ENCODE measurements at regions not wholly inside any gene's neighbourhood (a gene's known extent, or its start where the extent isn't known, plus 50 kb on each side); places are given as distances from the start of the nearest gene placed in this dataset.

DNA sequence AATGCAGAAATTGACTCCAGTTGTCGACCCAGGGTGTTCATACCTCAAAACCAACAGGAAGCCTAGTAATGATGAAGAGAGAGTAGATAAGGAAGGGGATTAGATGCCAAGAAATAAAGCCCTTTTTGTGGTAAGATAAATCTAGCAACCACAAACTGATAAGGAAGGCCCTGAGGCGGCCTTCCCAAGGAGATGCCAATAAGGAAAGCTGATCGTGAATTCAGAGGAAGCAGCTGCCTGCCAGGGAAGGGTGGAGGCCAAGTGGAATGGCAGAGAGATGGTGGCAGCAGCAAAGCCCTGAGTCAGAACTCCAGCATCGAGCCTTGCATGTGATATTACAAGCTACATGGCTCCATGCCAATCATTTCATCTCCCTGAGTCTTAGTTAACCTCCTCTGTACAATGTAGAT is 126.3 kb downstream of the IRS1 start:
- Histone ChIP-seq H3K4me3 (replicated peaks; ENCODE audit: low read depth, low read length) (no peak overlapping the region), H3K27me3 (replicated peaks; ENCODE audit: control insufficient read depth, insufficient read depth, low read length) (peaks cover 2% of the 10 kb centered on the region; the same call in 1 of the 2 replicates), H3K36me3 (ENCODE audit: control insufficient read depth, insufficient read depth, low read length) (no peaks in the 10 kb centered on the region)
- no peak for DNase-seq (ENCODE audit: extremely low read depth, insufficient read length)
- TF ChIP-seq CTCF (IDR thresholded peaks at IDR 0.05; ENCODE audit: insufficient read depth, low read length, poor library complexity, severe bottlenecking): no peak

- TF ChIP-seq CTCF (IDR thresholded peaks at IDR 0.05; ENCODE audit: insufficient read depth, low read length, poor library complexity, severe bottlenecking): no peak
- DNase-seq (ENCODE audit: extremely low read depth, insufficient read length): no peak
These were observed 128.4 kb downstream of the IRS1 start for GRCh38 chr2:226671141-226671676.

GRCh38 chr2:226669905-226670304 is 129.7 kb downstream of the IRS1 start:
- H3K4me3 ChIP-seq (replicated peaks; ENCODE audit: low read depth, low read length): no peak overlapping the region
- peaks cover 2% of the 10 kb centered on the region; the same call in 1 of the 2 replicates for H3K27me3 ChIP-seq (replicated peaks; ENCODE audit: control insufficient read depth, insufficient read depth, low read length)
- H3K36me3 ChIP-seq (ENCODE audit: control insufficient read depth, insufficient read depth, low read length): no peaks in the 10 kb centered on the region
- no peak for DNase-seq (ENCODE audit: extremely low read depth, insufficient read length)
- TF ChIP-seq CTCF (IDR thresholded peaks at IDR 0.05; ENCODE audit: insufficient read depth, low read length, poor library complexity, severe bottlenecking): no peak

More at GRCh38 chr2:226671141-226671676, 128.4 kb downstream of the IRS1 start:
- H3K27me3 ChIP-seq (replicated peaks; ENCODE audit: control insufficient read depth, insufficient read depth, low read length): peaks cover 2% of the 10 kb centered on the region; the same call in 1 of the 2 replicates
- H3K4me3 ChIP-seq (replicated peaks; ENCODE audit: low read depth, low read length): no peak overlapping the region
- H3K36me3 ChIP-seq (ENCODE audit: control insufficient read depth, insufficient read depth, low read length): no peaks in the 10 kb centered on the region

DNA sequence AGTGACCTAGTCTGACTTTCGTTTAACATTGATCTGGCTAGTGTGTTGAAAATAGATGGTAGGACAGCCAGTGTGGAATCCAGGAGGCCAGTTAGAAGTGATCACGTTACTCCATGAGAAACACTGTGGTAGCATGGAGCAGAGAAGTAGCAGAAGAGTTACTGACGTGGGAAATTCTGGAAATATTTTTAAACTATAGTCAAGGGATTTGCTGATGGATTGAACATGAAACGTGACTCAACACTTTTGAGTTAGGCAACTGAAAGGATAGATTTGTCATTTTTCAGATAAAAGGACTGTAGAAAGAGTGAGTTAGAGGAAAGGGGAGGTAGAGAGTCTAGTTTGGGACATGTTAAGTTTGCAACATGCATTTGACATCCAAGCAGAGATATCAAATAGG is 130.4 kb downstream of the IRS1 start:
- Histone ChIP-seq H3K27me3 (replicated peaks; ENCODE audit: control insufficient read depth, insufficient read depth, low read length) (peaks cover 2% of the 10 kb centered on the region; the same call in 1 of the 2 replicates), H3K4me3 (replicated peaks; ENCODE audit: low read depth, low read length) (no peak overlapping the region), H3K36me3 (ENCODE audit: control insufficient read depth, insufficient read depth, low read length) (no peaks in the 10 kb centered on the region)
- DNase-seq (ENCODE audit: extremely low read depth, insufficient read length): no peak
- no peak for TF ChIP-seq CTCF (IDR thresholded peaks at IDR 0.05; ENCODE audit: insufficient read depth, low read length, poor library complexity, severe bottlenecking)

GRCh38 chr2:226667736-226668135 is 131.9 kb downstream of the IRS1 start:
- Histone ChIP-seq H3K4me3 (replicated peaks; ENCODE audit: low read depth, low read length) (no peak overlapping the region), H3K27me3 (replicated peaks; ENCODE audit: control insufficient read depth, insufficient read depth, low read length) (peaks cover 2% of the 10 kb centered on the region; the same call in 1 of the 2 replicates), H3K36me3 (ENCODE audit: control insufficient read depth, insufficient read depth, low read length) (no peaks in the 10 kb centered on the region)
- no peak for TF ChIP-seq CTCF (IDR thresholded peaks at IDR 0.05; ENCODE audit: insufficient read depth, low read length, poor library complexity, severe bottlenecking)
- no peak for DNase-seq (ENCODE audit: extremely low read depth, insufficient read length)

Data from GM06990 (cell line).